ENCODE measurements at regions not wholly inside any gene's neighbourhood (a gene's known extent, or its start where the extent isn't known, plus 50 kb on each side); places are given as distances from the start of the nearest gene placed in this dataset.

DNA sequence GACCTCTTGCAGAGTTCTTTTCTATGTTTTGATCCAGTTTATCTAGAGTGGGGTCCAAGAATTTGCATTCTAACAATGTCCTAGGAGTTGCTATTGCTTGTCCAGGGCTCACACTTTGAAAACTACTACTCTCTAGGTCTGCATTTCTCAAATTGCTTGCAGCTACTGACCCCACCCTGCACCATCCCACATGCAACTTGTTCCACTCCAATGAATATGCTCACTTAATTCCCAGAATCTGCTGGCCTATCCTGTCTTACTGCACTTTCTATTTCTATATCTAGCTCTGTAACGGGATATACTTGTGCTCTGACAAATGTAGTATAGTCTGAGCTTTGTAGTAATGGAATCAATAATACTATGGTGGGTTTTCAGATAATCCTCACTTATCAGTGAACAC, 570.3 kb downstream of the IQCM start:
- peaks cover 2% of the 10 kb centered on the region; the same call in 1 of the 2 replicates for H3K27me3 Mint-ChIP-seq (ENCODE audit: insufficient read depth)
- no peaks in the 10 kb centered on the region for H3K4me1 Mint-ChIP-seq (ENCODE audit: low read depth)
- no peak overlapping the region for H3K4me3 Mint-ChIP-seq
- TF ChIP-seq, protein P1, sequence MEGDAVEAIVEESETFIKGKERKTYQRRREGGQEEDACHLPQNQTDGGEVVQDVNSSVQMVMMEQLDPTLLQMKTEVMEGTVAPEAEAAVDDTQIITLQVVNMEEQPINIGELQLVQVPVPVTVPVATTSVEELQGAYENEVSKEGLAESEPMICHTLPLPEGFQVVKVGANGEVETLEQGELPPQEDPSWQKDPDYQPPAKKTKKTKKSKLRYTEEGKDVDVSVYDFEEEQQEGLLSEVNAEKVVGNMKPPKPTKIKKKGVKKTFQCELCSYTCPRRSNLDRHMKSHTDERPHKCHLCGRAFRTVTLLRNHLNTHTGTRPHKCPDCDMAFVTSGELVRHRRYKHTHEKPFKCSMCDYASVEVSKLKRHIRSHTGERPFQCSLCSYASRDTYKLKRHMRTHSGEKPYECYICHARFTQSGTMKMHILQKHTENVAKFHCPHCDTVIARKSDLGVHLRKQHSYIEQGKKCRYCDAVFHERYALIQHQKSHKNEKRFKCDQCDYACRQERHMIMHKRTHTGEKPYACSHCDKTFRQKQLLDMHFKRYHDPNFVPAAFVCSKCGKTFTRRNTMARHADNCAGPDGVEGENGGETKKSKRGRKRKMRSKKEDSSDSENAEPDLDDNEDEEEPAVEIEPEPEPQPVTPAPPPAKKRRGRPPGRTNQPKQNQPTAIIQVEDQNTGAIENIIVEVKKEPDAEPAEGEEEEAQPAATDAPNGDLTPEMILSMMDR (IDR thresholded peaks at IDR 0.05): no peak
- H3K27ac Mint-ChIP-seq: no peak overlapping the region
- no peaks in the 10 kb centered on the region for H3K36me3 Mint-ChIP-seq (ENCODE audit: low read depth)
- peaks cover 10% of the 10 kb centered on the region; the same call in 1 of the 2 replicates for H3K9me3 Mint-ChIP-seq
- DNase-seq: no peak

DNA sequence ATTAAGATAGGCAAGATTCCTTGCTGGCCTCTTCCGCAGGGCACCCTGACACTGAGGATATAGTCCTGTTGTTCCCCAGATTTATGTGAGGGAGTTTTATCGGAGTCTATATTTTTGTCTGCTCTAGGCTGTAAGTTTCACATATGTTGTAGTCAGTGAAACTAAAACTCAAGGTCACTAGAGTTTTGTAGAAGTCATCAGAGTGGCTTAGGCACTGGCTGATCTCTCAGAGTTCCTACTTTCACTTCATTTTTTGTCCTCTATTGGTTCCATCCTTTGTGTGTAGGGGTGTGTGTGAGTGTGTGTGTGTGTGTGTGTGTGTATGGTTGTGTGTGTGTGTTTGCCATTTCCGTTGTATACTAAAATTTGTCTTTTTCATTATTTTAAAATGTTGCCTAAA, 577.5 kb downstream of the IQCM start:
- TF ChIP-seq, protein P1 (IDR thresholded peaks at IDR 0.05): no peak
- peaks cover 3% of the 10 kb centered on the region; the same call in 1 of the 2 replicates for H3K27me3 Mint-ChIP-seq (ENCODE audit: insufficient read depth)
- no peaks in the 10 kb centered on the region for H3K36me3 Mint-ChIP-seq (ENCODE audit: low read depth)
- no peak overlapping the region for H3K27ac Mint-ChIP-seq
- DNase-seq: no peak
- peaks cover 10% of the 10 kb centered on the region; the same call in 1 of the 2 replicates for H3K9me3 Mint-ChIP-seq
- no peaks in the 10 kb centered on the region for H3K4me1 Mint-ChIP-seq (ENCODE audit: low read depth)
- H3K4me3 Mint-ChIP-seq: no peak overlapping the region; the same call in 1 of the 2 replicates

DNA sequence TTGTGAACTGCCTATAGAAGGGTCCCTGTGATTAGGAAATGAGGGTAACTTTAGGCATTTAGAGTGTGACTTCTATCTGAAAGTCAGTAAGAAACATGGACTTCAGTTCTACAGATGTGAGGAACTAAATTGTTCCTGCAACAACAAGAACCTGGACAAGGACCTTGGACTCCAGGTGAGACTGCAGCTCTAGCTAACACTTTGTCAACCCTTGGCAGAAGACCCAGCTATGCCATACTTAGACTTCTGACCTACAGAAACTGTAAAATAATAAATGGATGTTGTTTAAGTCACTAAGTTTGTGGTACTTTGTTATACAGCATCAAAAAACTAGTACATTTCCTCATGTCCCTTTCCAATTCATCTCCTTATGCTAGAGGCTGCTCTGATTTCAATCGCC, 580.8 kb downstream of the IQCM start:
- peaks cover 5% of the 10 kb centered on the region for H3K27me3 Mint-ChIP-seq (ENCODE audit: insufficient read depth)
- H3K36me3 Mint-ChIP-seq (ENCODE audit: low read depth): no peaks in the 10 kb centered on the region
- H3K4me1 Mint-ChIP-seq (ENCODE audit: low read depth): no peaks in the 10 kb centered on the region
- no peaks in the 10 kb centered on the region; the same call in 1 of the 2 replicates for H3K9me3 Mint-ChIP-seq
- DNase-seq: no peak
- H3K4me3 Mint-ChIP-seq: no peak overlapping the region
- TF ChIP-seq, protein P1 (IDR thresholded peaks at IDR 0.05): no peak
- H3K27ac Mint-ChIP-seq: no peak overlapping the region

DNA sequence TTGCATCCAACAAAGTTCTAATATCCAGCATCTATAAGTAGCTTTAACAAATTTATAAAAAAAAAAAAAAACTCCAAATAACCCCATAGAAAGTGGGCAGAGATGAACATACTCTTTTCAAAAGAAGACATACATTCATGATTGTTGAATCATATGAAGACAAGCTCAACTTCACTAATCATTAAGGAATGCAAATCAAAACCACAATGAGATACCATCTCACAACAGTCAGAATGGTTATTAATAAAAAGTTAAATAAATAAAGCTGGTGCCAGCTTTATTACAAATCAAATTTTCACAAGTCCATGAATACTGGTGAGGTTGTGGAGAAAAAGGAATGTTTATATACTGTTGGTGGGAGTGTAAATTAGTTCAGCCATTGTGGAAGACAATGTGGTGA, 592.0 kb downstream of the IQCM start:
- peaks cover 46% of the 10 kb centered on the region for H3K9me3 Mint-ChIP-seq
- H3K27me3 Mint-ChIP-seq (ENCODE audit: insufficient read depth): no peaks in the 10 kb centered on the region
- no peak overlapping the region for H3K4me3 Mint-ChIP-seq

DNA sequence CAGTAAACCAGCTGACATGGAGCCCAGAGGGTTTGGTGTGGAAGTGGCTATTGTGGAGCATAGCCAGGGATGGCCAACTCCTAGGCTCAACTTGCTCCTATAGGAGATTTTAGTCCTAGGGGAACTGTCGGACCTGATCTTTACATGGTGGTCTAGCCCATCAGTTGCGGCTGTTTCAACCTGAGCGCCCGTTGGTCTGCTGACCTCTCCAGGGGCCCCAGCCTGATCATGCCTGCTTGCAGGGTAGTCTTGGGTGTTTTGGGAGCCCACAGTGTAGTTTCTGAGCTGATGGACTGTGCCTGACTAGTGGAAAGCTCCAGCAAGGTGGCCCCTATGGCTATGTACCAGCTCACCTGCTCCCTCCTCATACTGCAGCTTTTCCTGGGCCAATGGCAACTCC, 597.0 kb downstream of the IQCM start:
- peaks cover 2% of the 10 kb centered on the region for H3K27me3 Mint-ChIP-seq (ENCODE audit: insufficient read depth)
- peaks cover 39% of the 10 kb centered on the region for H3K9me3 Mint-ChIP-seq
- 0 out of 2 replicates have a peak, but pooled peaks cover 5% of the 10 kb centered on the region for H3K4me1 Mint-ChIP-seq (ENCODE audit: low read depth)
- DNase-seq: no peak
- TF ChIP-seq, protein P1 (IDR thresholded peaks at IDR 0.05): no peak
- peaks cover 10% of the 10 kb centered on the region; the same call in 1 of the 2 replicates for H3K36me3 Mint-ChIP-seq (ENCODE audit: low read depth)
- no peak overlapping the region for H3K27ac Mint-ChIP-seq
- no peak overlapping the region for H3K4me3 Mint-ChIP-seq

More for the DNA sequence above, 592.0 kb downstream of the IQCM start:
- Mint-ChIP-seq H3K4me1 (ENCODE audit: low read depth) (0 out of 2 replicates have a peak, but pooled peaks cover 5% of the 10 kb centered on the region), H3K27ac (no peak overlapping the region), H3K36me3 (ENCODE audit: low read depth) (peaks cover 10% of the 10 kb centered on the region; the same call in 1 of the 2 replicates)
- TF ChIP-seq, protein P1 (IDR thresholded peaks at IDR 0.05): no peak
- DNase-seq: peak; percentile 32
